Dermis microvascular lymphatic vessel endothelial cell (primary cell): ENCODE measurements at regions not wholly inside any gene's neighbourhood (a gene's known extent, or its start where the extent isn't known, plus 50 kb on each side); places are given as distances from the start of the nearest gene placed in this dataset.

Experiments
- DNase-seq, 2 donors: peaks; one replicate each; pipeline versions ENCODE4 v3.0.0 to v3.0.0-alpha.2; 2010; ENCODE audit warnings: low read depth in 2 of 2

DNA sequence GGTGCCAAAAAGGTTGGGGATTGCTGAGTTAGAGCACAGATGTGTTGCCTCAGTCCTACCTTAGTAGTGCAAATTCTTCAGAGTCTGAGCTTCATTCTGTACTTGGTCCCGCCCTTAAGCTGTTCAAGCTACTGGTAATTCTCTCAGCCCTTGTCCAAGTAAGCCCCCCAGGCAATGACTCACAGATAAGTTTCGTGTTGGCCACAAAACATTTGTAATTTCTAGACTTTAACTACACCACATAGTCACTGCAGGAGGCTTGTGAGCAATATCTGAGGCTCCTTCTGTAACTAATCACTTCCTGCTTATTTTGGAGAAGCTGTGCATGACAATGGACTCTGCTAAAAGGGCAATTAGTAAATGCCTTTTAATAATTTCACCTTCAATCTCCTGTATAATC lies 1420.5 kb downstream of the PCDH7 start:
- peak in 1 of 2 donors; percentile 59 for DNase-seq

DNA sequence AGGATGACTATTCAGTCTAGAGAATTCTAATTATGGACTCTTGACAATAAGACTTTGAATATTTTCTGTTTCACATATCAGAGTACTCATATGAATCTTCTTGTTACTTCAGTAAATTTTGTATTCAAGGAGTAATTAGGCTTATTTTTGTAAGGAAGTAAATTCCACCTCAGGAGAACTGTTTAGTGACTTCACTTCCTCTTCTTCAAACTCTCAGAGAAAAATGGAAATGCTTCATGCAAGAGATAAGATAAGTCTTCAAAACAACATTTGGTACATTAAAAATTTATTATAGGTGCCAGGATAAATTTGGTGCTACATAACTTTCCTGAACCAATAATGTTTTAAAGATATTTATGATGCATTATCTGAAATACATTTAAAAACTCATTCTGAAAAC lies 1421.9 kb downstream of the PCDH7 start:
- DNase-seq, result peak in 1 of 2 donors; percentile 17

DNA sequence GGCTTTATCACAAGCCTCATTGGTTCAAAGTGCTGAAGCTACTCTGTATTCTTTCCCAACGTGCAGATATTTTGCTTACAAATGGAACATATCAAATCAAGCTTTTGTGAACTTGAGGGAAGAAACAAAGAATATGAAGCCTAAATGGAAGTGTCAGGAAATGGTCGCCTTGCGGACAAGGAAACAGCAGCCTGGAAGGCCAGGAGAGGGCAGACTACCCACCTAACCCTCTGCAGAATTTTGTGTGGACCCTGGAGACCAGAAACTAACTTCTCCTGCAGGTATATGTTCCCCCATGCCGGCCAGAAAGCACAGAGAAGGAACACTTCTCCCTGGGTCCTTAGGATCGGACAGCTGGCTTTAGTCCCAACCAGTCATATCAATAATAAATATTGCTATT lies 1425.8 kb downstream of the PCDH7 start:
- DNase-seq, result no peak

DNA sequence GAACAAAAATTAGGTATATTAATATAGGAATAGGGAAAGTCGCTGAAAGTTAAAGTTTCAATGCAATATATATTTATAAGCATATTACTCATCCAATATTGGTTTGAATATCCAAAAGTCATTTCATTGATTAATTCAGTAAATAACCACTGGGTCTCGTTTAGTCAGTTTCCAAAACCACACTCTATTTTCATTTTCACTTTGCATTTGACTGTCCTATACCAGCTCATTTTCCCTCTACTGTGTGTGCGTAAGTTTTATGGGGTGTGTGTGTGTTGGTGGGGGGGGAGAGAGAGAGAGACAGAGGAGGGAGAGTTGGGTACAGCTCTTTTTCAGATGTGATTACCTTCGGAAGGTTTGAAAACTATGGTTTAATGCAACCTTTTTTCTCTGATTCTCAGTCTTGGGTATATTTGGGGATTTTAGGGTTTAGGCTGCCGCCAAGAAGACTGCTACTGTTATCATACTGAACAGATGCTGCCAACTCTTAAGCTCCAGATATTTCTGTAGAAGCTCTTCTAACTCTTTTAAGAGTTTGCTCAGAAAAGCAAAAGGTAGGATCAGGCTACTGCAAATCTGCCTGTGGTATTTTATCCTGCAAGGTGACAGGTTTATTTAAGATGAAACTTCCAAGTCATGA lies 1427.4 kb downstream of the PCDH7 start:
- DNase-seq, result no peak

DNA sequence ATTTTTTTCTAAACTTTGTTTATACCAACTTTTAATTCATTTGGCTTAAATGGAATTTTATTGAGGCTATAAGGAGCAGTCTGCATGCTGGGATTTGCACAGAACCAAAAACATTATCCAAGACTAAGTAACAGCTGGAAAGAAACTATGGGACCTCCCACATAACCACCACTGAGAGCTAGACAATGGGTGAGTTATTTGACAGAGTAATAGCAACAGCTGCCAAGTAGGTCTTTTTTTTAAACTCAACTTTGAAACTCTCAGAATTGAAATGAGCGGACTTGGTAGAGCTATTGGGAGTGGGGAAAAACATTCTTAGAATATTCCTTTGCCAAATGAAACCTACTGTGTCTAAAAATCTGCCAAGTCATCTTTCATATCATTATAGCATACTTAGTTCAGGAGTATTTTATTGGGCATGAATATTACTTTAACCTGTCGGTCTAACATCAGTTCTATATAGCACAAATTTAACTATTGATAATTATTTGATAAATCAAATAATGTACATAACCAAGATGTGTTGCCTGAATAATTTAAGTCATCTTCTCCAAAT lies 1428.0 kb downstream of the PCDH7 start:
- DNase-seq, result no peak

DNA sequence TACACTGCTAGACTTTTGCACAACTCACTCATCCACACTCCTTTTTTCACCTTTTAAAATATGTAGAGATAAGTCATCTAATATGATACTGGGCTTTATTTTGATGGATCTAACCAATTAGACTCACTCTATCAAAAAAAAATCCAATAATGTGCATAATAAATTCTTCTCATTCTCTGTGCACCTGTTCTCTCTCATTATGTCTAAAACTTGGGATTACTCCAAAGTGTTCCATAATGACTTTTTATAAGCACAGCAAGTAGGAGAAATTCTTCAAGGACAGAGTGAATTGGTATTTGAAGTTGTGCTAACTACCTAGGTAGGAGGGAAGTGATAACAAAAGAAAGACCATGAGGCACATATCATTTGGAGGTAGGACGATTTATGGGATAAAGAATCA lies 1438.8 kb downstream of the PCDH7 start:
- DNase-seq, result no peak

DNA sequence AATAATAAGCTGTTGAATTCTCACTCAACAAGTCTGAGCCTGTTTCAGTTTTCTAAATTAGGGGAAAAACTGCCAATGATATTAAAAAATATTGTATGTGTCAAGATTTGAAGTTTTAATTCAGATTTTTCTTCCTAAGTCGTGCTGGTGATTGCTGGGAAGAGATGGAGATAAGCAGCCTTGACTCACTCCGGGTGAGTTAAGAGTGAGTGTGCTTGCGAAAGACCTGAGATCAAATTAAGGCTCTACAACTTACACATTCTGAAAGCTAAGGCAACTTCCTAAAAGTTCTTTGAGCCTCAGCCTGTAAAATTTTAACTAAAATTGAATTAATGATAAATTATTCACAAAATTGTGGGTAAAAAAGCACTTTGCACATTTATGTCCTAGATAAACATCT lies 1441.2 kb downstream of the PCDH7 start:
- no peak for DNase-seq

DNA sequence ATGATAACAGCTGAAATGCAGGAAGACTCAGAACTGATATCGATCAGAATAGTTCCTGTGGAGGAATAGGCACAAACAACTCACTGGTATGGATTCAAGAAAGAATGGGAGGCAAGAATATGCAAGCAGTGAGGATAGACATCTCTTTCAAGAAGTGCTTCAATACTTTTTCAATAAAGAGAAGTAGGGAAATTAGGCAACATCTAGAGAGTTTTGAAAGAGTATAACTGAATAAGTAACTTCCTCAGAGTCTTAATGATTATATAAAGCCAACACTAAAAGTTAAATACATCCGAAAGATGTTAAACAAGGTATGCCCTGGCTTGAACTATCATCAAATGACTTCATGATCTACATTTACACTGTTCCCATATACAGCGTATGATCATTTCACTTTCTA lies 1443.0 kb downstream of the PCDH7 start:
- no peak for DNase-seq

DNA sequence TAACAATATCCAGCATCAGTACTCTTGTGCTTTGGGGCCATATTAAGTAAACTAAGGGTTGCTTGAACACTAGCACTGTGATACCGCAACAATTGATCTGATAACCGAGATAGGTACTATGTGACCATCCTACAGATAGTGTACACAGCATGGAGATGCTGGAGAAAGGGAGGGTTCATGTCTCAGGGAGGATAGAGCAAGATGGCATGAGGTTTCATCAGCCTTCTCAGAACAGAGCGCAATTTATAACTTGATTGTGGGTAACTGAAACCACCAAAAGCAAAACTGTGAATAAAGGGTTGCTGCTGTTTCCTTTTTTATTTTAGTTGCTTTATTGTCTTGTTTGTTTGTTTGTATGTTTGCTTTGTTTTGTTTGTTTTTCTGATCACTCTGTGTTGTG lies 1449.7 kb downstream of the PCDH7 start:
- DNase-seq, result no peak

DNA sequence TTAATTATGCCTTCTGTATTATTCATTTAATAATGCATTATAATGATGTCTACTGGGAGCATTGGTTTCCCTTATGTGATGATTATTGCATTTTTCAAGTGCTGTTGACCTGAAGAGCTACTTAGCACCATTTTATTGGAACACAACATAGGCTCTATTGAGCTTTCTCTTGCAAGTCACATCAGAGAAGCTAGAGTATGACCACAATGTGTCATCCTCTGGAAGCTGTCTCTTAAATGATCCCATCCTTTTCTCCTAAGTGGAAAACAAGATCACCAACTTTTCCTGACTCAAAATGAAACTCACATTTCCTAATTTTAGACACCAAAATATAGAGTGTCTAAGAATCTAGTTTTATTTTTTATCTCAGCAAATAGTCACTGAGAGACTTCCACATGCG lies 1451.9 kb downstream of the PCDH7 start:
- DNase-seq, result no peak

DNA sequence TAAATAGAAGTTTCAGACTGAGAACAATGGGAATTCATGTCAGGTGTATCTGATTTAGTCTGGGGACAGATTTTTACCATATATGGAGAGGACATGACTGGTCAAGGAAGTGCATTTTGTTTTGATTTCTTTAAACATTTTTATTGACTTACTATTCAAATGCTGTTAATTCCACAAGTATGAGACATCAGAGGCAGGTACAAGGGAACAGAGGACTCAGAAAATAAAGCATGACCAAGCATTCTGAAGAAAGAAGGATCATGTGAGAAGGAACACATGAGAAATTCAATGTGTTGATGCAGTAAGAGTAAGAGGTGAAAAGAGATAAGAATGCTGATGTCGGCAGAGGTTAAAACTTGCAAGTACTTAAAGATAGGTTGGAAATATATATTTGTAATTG lies 1452.6 kb downstream of the PCDH7 start:
- DNase-seq, result peak in 1 of 2 donors; percentile 9

DNA sequence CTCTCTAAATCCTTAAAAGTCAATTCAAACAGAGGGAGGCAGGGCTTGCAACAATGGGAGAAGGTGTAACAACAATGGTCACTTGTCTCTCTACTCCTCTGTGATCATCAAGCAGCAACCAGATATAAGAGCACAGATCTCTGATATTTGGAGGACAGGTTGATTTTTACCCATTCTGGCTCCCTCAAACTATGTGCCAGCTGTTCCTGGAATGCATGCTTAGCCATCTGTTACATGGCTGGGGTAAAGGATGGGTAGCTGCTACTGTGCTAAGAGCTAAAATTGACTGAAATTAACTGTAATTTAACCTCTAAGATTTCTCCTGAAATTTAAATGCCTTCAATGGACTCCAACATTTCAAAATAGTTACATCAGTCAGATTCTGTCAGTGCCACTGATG lies 1459.9 kb downstream of the PCDH7 start:
- DNase-seq, result no peak

DNA sequence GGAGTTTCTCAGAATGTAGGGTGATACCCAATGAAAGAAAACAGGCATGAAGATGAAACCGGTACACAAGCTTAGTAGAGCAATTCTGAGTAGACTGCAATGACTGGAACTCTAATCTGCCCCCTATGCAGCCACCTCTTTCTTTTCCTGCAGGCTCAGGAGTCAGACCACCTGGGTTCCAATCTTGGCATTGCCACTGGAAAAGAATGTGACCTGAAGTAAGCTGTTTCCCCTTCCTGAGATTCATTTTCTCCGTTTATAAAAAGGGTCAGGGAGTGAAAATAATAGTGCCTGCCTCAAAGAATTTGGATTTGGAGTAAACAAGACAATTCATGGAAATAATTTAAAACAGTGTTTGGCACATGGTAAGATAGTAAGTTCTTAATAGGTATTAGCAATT lies 1464.0 kb downstream of the PCDH7 start:
- DNase-seq, result peak in 1 of 2 donors; percentile 51

DNA sequence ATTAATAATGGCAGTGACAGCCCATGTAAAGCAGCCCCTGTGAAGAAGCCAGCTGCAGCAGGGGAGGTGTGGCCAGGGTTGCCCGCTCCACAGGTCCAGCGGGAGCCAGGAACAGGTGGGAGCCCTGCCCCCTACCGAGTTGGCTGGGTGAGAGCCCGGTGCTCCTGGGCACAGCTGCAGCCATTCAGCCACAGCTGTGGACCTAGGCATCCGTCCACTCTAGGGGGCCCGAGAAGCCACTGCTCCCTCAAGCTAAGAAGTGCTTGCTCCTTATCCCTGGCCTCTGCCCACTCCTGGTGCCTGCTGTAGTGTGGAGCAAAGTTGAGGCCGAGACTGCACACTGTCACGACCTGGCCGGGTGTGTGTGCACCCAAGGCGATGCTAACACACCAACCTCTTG lies 1469.0 kb downstream of the PCDH7 start:
- no peak for DNase-seq

DNA sequence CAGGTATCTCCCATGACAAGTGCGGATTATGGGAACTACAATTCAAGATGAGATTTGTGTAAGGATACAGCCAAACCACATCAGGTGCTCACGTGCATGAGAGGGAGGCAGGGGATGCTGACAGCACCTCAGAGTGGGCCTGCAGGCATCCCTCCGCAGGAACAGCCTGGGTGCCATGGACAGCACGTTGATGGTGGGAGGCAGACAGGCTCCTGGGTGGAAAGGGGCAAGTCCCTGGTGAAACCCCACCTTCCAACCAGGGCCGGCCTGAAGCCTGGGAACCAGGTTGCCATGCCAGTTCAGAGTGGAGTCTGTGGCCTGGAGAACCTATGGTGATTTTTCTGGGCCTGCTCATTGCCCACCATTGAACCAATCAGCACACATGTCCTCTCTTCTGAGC lies 1469.6 kb downstream of the PCDH7 start:
- DNase-seq, result no peak

DNA sequence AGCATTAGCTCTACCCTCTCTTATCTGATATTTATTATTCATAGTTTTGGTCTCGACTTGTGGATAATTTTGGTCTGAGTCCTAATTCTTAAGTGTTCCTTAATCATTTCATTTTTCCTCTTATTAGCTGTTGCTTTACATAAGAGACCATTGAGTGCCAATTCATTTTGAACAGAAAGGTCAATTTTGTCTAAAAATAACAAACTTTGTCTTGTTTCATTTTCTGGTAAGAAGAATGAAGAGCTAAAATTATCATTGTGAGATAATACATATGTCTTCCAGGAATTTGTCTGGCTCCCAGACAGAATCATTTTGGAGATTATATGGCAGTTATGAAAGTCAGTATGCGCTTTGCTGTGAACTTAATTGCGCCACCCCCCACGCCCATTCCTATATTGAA lies 1471.8 kb downstream of the PCDH7 start:
- no peak for DNase-seq

DNA sequence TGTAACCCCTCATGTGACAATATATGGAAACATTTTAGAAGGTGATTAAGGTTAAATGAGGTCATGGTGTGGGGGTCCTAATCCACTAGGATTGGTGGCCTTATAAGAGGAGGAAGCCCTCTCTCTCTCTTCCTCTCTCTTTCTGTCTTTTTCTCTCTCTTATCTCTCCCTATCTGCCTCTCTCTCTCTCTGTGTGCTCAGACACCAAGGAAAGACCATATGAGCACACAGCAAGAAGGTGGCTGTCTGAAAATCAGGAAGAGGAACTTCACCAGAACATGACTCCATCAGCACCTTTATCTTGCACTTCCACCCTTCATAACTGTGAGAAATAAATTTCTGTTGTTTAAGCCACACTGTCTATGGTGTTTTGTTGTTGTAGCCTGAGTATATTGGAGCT lies 1472.2 kb downstream of the PCDH7 start:
- no peak for DNase-seq

DNA sequence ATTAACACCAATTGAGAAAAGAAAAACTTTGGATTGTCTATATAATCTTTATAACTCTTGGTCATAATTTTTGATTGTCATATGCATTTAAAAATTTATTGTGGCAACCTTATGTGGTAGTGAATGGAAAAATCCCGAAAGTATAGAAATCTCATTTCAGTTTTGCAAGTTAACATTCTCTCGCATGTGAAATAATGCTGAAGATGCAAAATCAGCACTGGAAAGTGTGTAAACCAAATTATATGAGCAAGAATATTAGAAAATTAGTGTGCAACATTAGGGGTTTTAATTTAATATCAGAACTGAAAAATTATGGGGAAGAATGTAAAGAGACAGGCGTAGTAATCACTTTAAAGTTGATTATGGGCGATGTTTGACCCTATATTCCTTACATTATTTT lies 1472.8 kb downstream of the PCDH7 start:
- DNase-seq, result no peak

DNA sequence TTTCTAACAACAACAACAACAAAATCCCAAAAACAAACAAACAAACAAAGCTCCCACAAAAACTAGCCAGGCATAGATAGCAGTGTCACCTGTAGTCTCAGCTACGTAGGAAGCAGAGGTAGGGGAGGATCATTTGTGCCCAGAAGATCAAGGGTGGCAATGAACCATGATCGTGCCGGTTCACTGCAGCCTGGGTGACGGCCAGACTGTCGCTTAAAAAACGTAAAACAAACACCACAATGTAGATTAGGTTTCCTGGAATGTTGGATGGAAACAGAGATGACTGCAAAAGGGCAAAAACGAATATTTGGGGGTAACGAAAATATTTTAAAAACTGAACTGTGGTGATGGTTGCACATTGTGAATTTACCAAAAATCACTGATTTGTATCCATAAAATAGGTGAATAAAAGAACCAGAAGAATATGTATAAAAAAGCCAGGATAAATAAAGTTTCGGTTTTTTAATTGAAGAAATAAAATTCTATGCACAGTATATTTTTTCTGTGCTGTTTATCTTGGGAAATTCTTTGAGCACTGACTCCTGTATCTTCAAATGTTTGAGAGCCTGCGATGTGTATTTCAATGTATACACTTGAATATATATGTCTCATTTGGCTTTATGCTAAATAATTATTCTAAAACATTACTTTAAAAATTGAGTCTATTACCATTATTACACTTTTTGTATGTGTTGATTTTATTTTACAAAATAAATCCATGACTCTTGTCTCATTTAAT lies 1477.0 kb downstream of the PCDH7 start:
- DNase-seq, result no peak

DNA sequence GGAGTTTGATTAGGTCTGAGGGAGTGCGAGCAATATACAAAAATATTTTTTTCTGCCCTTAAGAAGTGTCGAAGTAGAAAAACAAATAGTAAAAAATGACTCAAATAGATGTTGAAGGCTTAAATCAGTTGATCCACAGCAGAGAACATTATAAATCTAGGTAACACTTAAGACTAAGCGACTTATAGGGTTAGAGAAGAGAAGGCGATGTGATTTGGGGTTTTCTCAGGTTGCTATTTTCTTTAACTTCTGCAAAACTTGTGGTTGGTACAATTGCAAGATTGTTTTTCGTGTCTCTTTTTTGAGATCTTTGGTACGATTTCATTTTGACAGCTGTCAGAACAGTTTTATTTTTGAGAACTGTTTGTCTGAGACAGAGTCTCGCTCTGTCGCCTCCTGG lies 1479.5 kb downstream of the PCDH7 start:
- no peak for DNase-seq

DNA sequence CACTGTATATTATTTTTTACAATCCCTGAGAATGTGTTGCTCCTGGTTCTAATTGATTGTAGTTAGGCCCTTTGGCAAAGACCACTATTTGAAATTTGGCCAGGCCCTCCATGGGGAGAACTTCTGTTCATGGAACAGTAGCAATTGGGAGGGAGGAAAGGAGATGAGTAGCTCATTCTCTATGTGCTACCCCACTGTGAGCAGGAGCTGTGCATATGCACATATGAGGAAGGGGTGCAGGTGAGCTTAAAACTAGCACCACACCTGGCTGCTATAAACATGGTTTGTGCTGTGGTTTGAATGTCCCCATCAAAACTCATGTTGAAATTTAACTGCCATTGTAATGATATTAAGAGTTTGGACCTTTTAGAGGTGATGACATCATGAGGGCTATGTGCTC lies 1483.2 kb downstream of the PCDH7 start:
- no peak for DNase-seq

DNA sequence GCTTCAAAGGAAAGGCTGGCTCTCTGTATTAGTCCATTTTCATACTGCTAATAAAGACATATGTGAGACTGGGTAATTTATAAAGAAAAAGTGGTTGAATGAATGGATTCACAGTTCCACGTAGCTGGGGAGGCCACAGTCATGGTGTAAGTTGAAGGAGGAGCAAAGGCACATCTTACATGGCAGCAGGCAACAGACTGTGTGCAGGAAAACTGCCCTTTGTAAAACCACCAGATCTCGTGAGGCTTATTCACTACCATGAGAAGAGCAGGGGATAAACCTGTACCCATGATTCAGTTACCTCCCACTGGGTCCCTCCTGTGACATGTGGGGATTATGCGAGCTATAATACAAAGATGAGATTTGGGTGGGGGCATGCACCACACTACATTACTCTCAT lies 1486.6 kb downstream of the PCDH7 start:
- DNase-seq, result no peak

DNA sequence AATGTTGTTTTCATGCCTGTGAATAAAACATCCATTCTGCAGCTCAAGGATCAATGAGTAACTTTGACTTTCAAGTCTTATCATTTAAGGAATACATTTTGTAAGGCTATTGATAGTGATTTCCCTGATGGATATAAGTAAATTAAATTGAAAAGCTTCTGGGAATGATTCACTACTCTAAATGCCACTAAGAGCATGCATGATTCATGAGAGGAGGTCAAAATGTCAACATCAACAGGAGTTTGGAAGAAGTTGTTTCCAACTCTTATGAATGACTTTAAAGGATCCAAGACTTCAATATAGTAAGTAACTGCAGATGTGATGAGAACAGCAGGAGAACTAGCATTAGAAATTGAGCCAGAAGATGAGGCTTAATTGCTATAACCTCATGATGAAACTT lies 1487.3 kb downstream of the PCDH7 start:
- DNase-seq, result no peak
